ENCODE measurements at regions not wholly inside any gene's neighbourhood (a gene's known extent, or its start where the extent isn't known, plus 50 kb on each side); places are given as distances from the start of the nearest gene placed in this dataset.
"Not testable (repeated sequence)": the region's sequence is repeated elsewhere in the genome, so short reads cannot be mapped to it uniquely, and the experiment has no call there.

DNA sequence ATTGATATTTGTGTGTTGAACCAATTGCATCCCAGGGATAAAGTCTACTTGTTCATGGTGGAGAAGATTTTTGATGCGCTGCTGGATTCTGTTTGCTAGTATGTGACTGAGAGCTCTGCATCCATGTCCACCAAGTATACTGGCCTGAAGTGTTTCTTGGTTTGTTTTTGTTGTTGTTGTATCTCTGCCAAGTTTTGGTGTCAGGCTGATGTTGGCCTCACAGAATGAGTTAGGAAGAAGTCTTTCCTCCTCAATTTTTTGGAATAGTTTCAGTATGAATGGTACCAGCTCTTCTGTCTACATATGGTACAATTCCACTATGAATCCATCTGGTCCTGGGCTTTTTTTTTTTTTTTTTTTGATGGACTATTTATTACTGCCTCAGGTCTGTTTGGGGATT is 50.9 kb upstream of the OSTN start:
- in situ Hi-C loops (cut with MboI; ENCODE audit: low sequenced_read_pairs): no loop called here

DNA sequence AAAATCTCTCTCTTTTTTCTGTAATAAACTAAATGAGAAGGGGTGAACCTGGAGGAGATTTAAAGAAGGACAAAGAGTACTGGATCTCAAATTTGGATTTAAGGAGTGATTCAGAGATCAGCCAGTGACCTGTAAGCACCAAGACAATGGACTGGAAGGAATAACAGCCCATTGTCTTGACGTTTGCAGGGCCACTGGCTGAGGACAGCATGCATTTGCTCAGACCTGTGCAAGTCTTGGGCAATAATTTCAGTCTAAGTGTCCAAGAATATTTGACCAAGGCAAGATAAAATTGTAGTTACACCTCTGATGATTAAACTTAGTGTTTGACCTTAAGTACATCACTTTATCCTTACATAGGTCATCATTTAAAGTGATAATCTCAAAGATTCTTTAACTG is 55.8 kb upstream of the OSTN start:
- in situ Hi-C loops (cut with MboI; ENCODE audit: low sequenced_read_pairs): no loop called here

DNA sequence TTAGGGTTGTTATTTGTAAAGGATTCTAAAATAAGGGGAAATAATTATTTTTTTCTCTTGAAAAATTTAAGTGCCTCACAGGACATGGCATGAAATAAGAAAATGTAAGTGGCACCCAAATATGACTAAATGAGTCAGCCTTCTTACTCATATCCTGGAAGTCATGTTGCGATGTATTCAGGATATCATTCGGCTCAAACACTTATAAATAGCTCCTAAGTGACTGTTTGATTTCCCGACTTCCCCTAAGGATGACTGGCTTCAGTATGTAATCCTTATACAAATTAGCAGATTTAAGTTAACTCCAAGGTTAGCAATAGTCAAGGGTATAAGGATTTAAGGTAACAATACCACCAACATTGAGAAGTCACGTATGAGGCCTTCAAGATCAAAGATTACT is 57.3 kb upstream of the OSTN start:
- in situ Hi-C loops (cut with MboI; ENCODE audit: low sequenced_read_pairs): no loop called here

DNA sequence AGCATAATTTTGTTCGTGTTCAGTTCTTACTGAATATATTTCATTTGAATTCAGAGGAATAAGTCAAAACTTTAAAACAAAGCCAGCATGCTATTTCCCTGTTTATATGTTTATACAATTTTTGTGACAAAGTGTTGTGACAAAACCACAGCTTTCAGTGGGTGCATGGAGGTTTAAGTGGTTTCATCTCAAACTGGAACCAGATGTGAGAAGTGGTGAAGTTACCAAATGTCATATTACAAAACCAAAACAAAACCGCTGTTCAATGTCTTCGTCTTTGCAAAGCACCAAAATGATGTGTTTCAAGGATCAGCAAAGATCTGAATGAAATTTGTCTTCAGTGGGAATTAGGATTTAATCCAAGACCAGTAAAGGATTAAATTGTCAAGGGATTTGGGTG is 59.3 kb upstream of the OSTN start:
- in situ Hi-C loops (cut with MboI; ENCODE audit: low sequenced_read_pairs): no loop called here

DNA sequence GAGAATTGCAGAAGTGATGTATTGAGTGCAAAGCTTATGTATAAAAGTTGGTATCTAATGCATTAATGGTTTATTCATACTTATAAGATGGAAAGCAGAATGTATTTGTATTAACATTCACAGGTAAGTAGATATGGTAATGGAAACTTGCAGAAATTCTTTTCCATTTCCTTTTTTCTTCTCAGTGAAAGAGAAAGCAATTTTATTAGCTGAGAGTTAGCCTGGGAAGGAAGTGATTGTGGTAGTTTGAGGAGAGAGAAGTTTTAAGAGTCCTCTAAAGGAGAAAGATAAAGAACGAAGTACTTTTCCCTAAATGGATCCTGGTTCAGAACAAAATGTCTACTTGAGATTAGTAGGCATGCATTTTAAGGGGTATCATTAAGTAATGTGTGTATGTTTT is 60.1 kb upstream of the OSTN start:
- in situ Hi-C loops (cut with MboI; ENCODE audit: low sequenced_read_pairs): no loop called here

DNA sequence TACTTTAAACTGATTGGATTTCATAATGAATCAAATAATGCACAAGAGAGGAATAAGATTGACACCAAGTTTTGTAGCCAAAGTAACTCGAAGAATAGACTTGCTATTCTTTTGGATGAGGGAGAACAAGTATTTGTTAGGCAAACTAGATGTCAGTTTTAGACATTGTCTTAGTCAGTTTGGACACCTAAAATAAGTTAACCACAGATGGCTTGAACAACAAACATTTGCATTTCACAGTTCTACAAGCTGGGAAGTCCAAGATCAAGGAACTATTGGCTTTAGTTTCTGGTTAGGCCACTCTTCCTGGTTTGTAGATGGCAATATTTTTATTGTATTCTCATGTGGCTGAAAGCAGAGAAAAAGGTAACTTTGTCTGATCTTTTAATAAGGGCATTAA is 61.3 kb upstream of the OSTN start:
- in situ Hi-C loops (cut with MboI; ENCODE audit: low sequenced_read_pairs): no loop called here

DNA sequence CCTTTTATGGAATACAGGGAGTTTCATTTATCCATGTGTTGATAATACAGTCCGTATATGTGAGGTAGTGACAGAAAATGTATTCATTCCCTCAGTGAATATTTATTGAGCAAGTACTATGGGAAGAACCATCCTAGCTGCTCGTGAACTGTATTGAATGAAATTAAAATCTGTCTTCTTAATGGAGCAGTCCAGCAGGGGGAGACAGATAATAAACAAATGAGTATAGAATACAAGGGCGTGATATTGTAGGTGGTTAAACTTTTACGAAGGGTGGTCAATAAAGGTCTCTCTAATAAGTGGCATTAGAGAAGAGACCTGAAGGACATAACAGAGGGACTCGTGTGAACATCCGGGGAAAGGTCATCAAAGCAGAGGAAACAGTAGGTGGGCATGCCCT is 62.7 kb upstream of the OSTN start:
- in situ Hi-C loops (cut with MboI; ENCODE audit: low sequenced_read_pairs): no loop called here

DNA sequence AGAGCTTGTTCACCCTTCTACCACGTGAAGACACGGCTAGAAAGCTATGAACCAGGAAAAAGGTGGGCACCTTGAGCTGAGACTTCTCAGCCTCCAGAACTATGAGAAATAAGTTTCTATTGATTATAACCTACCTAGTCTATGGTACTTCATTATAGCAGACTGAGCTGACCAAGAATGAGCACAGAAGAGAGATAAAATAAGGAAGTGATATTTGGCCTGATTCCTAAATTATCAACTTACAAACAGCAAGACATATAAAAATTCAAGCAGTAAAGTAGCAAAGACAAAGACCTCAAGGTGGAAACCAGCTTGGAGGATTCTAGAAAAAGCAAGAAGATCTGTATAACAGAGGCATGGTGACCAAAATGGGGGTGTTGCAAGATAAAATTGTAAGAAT is 63.9 kb upstream of the OSTN start:
- in situ Hi-C loops (cut with MboI; ENCODE audit: low sequenced_read_pairs): no loop called here

DNA sequence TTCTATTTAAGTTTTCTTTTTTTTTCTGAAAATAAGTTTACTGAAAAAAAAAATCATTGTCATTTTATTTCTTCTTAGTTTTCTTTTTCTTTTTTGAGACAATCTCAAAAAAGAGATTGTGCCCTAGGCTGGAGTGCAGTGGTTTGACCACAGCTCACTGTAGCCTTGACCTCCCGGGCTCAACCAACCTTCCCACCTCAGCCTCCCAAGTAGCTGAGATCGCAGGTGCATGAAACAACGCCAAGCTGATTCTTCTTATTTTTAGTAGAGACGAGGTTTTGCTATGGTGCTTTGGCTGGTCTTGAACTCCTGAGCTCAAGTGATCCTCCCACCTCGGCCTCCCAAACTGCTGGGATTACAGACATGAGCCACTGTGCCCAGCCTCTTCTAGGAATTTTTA is 65.7 kb upstream of the OSTN start:
- in situ Hi-C loops (cut with MboI; ENCODE audit: low sequenced_read_pairs): no loop called here

DNA sequence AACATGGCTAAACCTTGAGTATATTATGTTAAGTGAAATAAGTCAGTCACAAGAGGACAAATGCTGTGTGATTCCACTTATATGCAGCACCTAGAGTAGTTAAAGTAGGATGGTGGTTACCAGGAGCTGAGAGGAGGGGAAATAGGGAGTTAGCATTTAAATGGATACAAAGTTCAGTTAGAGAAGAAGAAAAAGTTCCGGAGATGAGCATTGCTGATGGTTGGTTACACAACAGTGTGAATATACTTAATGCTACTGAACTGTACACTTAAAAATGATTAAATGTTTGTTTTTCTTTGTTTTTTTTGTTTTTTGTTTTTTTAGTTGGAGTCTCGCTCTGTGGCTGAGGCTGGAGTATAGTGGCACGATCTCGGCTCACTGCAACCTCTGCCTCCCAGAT is 67.7 kb upstream of the OSTN start:
- in situ Hi-C loops (cut with MboI; ENCODE audit: low sequenced_read_pairs): no loop called here

DNA sequence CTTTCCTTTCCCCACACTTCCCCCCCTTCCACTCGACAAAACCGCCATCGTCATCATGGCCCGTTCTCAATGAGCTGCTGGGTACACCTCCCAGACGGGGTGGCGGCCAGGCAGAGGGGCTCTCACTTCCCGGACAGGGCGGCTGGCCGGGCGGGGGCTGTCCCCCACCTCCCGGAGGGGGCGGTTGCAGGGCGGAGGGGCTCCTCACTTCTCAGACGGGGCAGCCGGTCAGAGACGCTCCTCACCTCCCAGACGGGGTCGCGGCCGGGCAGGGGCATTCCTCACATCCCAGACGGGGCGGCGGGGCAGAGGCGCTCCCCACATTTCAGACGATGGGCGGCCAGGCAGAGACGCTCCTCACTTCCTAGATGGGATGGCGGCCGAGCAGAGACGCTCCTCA is 74.2 kb upstream of the OSTN start:
- in situ Hi-C loops (cut with MboI; ENCODE audit: low sequenced_read_pairs): not testable (repeated sequence)

DNA sequence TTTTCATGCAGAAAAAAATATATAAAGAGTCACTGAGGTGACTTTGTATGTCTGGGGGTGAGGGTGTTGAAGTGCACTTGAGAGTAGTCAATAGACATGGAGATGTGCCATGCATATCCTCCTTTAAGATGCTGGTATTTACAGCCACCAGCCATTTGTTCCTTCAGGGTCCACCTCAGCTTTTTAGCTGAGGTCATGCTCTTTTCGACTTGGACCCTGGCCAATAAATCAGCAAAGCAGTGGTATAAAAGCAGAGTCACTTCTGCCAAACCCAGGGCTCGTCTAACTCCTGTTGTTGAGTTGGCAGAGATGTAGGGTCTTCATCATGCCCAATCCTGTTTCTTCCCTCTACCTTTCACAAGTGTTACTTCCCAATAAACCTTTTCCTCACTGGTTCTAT is 75.1 kb upstream of the OSTN start:
- in situ Hi-C loops (cut with MboI; ENCODE audit: low sequenced_read_pairs): no loop called here

DNA sequence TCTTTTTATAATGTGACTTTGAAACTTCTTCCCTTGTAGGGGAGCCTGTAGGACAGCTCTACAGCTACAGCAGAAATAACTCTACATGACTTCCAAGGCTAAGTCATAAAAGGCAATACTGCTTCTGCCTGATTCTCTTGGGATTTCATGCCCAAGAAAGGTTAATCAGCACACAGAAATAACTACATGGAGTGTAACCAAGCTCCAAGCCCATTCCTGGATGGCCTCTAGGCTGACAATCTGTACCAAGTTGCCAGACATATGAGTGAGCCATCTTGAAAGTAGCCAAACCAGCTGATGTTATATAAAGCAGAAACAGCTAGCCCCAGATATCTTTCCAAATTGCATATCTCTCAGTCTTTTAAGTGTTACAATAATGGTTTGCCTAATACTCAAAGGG is 75.8 kb upstream of the OSTN start:
- in situ Hi-C loops (cut with MboI; ENCODE audit: low sequenced_read_pairs): no loop called here

DNA sequence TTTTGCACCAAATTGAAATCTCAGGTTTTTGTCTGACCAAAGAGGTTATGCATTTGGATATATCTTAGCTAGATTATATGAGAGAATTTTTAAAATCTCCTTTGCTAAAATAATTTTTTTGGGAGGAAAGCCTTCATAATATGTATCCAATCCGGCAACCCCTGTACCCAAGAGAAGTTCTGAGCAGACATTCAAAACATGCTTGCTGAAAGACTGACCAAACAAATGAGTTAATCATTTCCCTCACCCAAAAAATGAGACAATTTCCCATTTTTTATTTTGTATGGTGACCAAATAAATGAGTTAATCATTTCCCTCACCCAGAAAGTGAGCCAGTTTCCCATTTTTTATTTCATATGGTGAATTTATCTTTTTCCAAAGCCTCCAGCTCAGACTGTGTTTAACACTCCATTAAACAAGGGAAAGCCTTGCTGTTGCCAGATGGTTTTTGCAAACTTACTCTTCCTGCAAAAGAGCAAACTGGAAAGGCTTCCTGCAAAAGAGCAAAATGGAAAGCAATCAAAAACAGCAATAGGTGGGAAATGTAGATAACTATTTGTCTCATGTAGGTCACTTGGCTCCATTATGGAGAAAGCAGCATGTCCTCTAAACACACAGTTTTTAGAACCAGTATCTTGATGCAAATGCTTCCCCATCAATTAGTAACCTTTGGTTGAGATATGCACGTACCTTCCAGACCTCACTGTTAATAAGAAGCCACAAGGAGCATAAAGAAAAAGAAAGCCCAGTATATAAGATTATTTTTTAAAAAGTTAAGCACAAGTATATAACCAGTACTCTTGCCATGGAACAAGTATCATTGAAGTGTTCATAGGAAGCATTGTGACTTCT is 78.4 kb upstream of the OSTN start:
- in situ Hi-C loops (cut with MboI; ENCODE audit: low sequenced_read_pairs): no loop called here

DNA sequence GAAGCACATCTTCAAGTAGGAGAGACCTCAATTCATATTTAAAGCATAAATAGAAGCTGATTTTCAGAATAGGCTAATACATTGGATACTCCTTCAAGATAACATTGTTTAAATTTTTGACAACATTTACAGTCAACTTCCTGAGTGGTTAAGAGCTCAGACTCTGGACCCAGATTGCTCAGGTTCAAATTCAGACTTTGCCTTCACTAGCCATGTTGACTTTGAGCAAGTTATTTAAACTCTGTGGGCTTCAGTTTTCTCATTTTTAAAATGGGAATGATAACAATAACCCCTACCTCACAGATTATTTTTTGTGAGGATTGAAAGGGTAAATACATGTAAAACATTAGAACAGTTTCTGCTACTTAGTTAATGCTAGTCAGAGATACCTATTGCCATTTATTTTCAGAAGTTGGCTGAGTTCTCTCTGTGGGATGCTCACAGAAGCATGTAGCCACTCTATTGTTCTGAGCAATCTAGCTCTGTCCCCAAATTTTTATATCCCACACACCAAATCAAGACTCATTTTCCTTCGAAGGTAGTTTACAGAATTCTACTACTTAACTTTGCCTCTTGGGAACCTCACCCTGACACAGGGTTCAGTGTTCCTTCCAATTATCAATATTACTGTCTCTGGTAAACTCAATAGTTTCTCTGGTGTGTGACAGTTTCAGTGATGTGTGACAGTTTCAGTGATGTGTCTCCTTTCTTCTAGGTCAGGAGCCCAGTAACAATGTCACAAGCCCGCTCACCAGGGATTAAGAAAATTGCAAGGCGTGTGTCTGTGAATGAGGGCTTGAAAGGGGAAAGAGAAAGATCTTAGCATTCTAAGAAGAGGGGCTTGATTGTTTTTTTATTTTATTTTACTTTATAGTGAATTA is 79.4 kb upstream of the OSTN start:
- in situ Hi-C loops (cut with MboI; ENCODE audit: low sequenced_read_pairs): no loop called here

DNA sequence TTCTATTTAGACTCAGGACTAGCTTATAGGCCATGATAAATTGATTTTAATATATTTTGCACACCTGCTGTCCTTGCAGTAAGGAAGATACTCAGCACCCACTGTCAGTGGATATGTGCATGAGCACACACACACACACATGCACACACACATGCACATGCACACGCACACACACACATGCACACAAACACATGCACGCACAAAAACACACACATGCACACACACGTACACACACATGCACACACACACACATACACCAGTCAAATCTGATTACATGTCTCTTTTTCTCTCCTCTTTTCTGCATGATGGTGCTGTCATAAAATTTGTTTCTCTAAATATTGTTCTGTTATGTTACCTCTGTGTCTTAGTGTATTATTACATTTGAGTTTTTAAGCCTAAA is 87.3 kb upstream of the OSTN start:
- in situ Hi-C loops (cut with MboI; ENCODE audit: low sequenced_read_pairs): no loop called here

DNA sequence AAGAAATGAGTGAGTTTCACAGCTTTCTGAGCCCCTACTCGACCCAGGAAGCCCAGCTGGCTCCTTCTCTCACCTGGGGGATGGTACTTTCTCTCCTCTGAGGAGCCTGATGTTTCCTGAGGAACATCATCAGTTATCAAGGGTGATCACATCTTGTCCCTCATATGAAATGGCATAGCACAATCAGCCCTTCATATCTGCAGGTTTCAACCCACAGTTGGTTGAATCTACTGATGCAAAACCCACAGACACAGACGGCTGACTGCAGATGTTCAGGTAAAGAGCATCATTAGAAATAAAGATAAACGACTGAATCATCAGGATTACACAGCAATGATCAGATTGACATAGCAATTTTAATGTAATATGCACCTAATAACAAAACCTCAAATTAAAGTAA is 93.6 kb upstream of the OSTN start:
- in situ Hi-C loops (cut with MboI; ENCODE audit: low sequenced_read_pairs): no loop called here

DNA sequence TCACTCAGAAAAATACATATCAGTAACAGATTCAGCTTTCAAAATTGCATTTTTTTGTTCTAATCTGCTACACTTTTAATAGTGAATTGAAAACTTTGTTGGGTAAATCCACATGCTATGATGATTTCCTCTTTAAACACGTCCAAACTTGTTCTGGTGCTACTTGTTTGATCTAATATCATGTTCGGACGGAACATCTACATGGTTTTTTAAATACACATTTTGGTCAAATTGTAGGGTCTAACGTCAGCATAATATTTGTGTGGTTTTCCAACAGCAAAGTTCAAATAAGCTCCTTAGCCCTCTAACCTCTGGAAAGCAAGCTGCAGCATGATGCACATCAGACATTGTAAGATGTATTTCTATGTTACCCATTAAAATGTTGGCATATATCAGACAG is 98.5 kb upstream of the OSTN start:
- in situ Hi-C loops (cut with MboI; ENCODE audit: low sequenced_read_pairs): no loop called here

DNA sequence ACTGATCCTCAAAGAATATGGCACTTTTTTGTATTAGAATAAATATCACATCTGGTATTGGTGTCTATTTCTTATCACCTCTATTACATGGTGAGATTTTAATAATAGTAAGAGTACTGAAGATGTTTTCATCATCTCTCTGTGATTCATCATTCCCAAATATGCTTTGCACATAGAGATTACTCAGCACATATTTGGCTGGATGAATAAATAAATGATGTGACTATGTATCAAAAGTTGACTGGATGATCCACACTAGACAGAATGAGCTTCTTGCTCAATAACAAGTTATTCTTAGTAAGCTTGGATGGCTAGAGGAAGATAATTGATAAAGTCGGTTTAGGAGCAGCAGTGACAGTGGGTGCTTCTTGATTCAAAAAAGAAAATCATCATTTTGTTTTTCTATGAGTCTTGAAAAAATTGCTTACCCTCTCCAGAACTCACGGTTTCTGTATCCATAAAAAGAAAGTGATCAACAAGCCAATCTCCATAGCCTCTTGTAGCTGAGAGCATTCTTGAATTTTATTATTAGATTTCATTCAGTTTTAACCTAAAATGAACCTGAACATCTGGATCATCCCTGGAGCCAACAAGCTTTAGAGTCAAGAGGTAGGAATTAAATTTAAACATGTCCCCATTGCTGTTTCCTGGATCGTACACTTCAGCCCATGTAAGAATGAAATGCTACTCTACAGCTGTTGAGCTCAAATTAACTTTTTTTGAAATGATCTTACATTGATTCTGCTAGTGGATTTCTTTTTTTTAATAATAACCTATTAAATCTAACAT is 104.8 kb upstream of the OSTN start:
- in situ Hi-C loops (cut with MboI; ENCODE audit: low sequenced_read_pairs): no loop called here

DNA sequence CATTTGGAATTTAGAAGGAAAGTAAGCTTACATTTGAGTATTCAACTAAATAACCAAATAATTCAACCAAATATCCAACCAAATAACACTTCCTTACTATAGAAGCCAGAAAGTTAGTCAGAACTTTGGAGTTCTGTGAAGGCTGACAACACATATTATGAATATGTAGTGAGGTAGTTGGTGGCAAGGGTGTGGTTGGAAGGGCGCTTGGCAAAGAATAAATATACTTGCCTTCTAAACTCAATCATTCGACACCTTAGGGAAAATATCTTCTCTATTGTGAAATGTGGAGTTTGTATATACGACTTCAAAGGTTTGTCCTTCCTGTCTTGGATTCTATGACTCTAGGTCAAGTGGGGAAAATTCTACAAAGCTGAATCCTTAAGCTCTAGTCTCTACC is 111.7 kb upstream of the OSTN start:
- in situ Hi-C loops (cut with MboI; ENCODE audit: low sequenced_read_pairs): no loop called here

DNA sequence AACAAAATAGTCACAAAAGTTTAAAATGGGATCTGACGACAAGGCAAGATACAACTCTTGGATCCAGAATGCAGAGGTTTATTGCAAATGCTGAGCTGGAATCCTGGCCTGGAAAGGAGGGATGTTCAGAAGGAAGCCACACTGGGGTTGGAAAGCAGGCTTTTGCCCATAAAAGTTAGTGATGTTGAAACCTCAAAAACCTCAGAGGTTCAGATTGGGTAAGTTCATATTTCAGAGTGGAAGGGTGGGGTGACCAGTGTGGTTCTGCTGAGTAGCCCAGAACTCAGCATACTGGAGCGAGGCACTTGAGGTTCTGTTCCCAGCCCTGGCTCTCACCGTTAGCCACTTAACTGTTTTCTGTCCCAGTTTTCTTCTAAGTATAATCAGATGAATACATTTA is 114.0 kb upstream of the OSTN start:
- in situ Hi-C loops (cut with MboI; ENCODE audit: low sequenced_read_pairs): no loop called here

DNA sequence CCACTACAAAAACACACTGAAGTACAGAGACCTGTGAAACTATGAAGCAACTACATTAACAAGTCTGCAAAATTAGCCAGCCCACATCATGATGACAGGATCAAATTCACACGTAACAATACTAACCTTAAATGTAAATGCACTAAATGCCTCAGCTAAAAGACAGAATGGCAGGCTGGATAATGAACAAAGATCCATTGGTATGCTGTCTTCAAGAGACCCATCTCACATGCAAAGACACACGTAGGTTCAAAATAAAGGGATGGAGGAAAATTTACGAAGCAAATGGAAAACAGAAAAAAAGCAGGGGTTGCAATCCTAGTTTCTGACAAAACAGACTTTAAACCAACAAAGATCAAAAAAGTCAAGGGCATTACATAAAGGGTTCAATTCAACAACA is 120.1 kb upstream of the OSTN start:
- in situ Hi-C loops (cut with MboI; ENCODE audit: low sequenced_read_pairs): not testable (repeated sequence)

All from HL-60/S4 treated with phorbol 12-myristate 13-acetate at 8.2 ng/mL for 4 days and 3 days (cell line).